SH-SY5Y (cell line): ENCODE measurements at regions not wholly inside any gene's neighbourhood (a gene's known extent, or its start where the extent isn't known, plus 50 kb on each side); places are given as distances from the start of the nearest gene placed in this dataset.

Source experiments
- GATA2 ChIP-seq: IDR thresholded peaks from 2 replicates; pipeline ENCODE4 v1.6.1; 2011; ENCODE audit warnings: mild to moderate bottlenecking, low read depth, low read length
- GATA3 ChIP-seq: IDR thresholded peaks from 2 replicates; pipeline ENCODE4 v1.6.1; 2011; ENCODE audit warnings: low read depth, mild to moderate bottlenecking, low read length, moderate library complexity

DNA sequence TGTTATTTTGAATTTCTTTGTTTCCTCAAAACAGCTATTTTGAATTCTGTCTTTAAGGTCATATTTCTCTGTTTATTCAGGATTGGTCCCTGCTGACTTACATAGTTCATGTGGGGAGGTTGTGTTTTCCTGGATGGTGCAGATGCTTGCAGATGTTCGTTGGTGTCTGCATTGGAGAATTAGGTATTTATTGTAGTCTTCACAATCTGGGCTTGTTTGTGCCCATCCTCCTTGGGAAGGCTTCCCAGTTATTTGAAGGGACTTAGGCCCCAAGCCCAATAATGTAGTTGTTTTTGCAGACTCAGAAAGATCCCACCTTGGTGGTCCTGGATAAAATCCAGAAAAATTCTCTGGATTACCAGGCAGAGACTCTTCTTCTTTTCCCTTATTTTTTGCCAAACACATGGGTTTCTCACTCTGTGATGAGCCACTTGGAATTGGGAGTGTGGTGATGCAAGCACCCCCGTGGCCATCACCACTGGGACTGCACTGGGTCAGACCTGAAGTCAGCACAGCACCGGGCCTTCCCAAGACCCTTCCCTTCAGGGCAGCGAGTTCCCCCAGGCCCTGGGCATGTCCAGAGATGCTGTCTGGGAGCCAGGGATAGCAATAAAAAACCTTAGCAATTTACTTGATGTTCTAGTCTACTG, 81.6 kb upstream of the EZR start:
- no peak for TF ChIP-seq GATA2

DNA sequence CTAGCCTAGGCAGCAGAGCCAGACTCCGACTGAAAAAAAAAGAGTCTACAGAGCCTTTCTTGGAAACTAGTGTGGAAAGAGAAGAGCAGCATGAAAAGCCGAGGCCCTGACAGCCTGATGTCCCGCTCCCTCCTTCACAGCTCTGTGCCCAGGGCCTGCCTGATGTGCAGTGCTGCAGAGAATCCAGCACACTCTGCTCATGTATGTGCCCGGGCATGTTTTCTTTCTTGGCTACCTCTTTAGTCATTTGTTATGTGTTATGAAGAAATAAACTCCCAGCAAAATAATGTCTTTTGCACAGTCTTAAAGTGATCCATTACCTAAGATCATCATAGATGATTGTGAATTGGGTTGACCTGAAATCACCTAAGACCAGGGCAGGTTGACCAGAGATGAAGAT, 78.1 kb upstream of the EZR start:
- no peak for TF ChIP-seq GATA2
- TF ChIP-seq GATA3: no peak

DNA sequence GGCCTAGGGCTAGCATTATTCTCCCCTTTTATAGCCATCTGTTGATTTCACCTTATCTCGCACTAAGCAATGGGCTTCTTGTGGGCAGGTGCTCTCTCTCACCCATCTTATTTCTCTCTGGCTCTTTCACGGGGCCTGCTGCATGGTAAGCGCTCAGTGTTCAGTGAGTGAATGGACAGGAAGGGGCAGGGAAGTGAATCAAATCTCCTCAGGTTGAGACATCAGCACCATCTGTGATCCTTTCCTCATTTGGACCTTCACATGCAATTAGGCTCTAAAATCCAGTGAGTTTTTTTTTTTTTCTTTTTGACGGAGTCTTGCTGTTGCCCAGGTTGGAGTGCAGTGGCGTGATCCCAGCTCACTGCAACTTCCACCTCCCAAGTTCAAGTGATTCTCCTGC, 76.5 kb upstream of the EZR start:
- TF ChIP-seq GATA3 (no peak), GATA2 (no peak)

- no peak for TF ChIP-seq GATA2
- TF ChIP-seq GATA3: no peak
These were observed 75.0 kb upstream of the EZR start for GRCh38 chr6:158894193-158894592.

DNA sequence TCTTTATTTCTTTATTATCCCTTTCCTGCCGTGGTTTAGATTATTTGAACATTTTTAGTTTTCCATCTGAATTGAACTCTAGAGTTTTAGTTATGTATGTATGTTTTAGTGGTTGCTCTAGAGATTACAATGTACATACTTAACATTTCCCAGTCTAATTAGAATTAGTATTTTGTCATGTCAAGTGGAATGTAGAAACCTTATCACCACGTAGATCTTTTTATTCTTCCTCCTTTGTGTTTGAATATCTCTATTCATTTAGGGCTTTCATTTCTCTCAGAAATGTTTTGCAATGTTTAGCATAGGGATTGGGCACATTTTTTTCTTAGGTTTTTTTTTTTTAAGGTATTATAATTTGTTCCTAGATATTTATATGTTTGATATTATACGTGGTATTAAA, 73.1 kb upstream of the EZR start:
- TF ChIP-seq GATA3 (no peak), GATA2 (no peak)

DNA sequence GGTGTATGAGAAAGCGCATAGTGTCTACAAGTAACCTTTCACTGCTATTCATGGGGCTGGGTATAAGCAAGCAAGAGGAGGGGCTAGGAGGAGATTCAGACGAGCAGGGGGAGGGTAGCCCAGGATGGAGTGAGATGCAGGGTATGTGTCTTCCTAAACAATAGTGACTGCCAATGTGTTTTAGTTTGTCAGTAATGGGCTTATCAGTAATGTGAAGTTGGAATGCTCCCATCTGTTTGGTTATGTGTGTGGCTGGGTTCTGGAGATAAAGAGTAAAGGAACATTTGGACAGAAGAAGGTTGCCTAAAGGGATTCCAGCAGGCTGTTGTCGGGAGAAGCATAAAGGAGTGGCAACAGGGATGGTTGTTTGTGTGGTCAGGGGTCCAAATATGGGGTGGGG, 62.7 kb upstream of the EZR start:
- peak; percentile 46; the same call in 1 of the 2 replicates for TF ChIP-seq GATA2

- TF ChIP-seq GATA3 (no peak), GATA2 (no peak)
These were observed 60.0 kb upstream of the EZR start for GRCh38 chr6:158879180-158879579.

DNA sequence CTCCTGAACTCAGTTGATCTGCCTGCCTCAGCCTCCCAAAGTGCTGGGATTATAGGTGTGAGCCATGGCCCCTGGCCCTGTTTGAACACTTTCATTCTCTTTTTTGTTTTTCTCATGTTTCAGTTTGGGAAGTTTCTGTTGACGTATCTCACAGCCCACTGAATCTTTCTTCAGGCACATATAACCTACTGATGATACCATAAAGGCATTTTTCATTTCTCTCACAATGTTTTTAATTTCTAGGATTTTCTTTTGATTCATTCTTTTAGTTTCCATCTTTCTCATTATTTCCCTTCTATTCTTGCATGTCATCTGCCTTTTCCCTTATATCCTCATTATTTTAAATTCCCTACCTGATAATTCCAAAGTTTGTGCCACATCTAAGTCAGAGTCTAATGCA, 58.5 kb upstream of the EZR start:
- TF ChIP-seq GATA3: no peak
- no peak for TF ChIP-seq GATA2

- TF ChIP-seq GATA2 (no peak), GATA3 (no peak)
These were observed 57.7 kb upstream of the EZR start for GRCh38 chr6:158876886-158877285.

- TF ChIP-seq GATA3: no peak
- no peak for TF ChIP-seq GATA2
These were observed 51.4 kb upstream of the EZR start for GRCh38 chr6:158870649-158870957.

DNA sequence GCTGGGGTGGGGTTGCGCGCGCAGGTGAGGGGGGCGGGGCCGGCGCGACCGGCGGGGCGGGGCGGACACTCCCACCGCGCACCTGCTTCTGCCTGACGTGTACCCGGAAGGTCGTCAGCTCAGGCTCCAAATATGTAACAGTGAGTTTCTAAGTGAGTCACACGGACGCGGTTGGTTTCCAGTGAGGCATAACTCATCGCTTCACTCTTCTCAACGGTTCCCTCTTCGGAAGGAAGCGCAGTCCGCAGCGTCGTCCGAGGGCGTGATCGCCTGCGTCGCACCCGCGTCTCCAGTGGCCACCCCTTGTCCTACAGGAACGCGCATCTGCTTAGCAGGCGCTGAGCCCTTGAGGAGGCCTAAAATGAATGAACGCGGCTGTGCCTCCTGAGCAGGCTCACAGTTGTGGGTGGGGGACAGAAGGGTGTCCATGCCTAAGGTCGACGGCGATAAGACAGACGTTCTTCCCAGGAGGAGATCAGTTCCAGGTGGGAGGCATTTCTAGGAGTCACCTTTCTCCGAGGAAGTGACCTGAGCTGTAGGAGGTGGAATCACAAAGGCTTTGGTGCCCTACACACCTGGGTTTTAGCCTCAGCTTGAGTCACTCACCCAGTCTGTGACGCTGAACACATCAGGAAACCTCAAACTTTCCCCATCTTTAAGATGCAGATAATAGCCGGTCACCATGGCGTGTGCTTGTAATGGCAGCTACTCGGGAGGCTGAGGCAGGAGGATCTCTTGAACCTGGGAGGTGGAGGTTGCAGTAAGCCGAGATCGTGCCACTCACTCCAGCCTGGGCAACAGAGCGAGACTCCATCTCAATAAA, 50.9 kb upstream of the EZR start:
- TF ChIP-seq GATA2 (no peak), GATA3 (no peak)

DNA sequence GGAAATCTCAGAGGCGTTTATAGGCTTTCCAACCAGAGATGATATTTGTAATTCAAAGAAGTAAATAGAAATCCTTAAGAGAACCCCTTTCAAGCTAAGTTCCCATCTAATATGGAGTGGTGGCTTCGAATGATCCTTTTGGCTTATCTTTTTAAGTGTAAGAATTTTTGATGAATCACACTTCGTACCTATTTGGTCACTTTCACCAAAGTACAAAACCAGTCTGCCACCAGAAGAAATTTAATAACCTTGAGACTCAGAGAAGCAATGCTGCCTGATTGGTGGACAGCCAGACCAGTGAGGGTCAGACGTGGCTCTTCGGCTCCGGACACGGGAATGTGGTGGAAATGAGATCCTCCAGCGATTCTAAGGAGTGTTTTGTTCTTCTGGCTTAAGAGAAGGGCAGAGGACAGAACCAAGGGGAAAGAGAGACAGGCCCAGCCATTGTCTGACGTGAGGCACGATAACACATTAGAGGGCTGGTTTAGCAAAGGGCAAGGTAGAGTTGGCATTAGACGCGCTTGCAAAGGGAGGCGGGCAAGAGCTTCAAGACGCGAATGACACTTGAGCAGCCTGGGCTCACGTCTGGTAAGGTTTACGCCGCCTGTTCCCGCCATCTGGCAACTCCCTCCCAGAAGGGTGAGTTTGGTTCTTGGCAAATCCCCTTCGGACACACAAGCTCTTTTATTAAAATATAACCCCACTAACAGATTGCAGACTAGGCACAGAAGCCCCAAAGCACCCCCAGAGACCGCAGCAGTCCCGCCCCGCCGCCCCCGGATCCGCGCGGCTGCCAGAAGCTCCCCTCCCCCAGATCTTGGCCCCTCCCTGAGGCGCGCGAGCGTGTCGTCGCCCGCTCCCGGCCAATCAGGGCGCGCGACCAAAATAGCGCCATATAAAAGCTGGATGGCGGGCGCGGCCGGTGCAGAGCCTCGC, 50.0 kb upstream of the EZR start:
- TF ChIP-seq GATA3: no peak
- no peak for TF ChIP-seq GATA2
